ENCODE measurements at regions not wholly inside any gene's neighbourhood (a gene's known extent, or its start where the extent isn't known, plus 50 kb on each side); places are given as distances from the start of the nearest gene placed in this dataset.

DNA sequence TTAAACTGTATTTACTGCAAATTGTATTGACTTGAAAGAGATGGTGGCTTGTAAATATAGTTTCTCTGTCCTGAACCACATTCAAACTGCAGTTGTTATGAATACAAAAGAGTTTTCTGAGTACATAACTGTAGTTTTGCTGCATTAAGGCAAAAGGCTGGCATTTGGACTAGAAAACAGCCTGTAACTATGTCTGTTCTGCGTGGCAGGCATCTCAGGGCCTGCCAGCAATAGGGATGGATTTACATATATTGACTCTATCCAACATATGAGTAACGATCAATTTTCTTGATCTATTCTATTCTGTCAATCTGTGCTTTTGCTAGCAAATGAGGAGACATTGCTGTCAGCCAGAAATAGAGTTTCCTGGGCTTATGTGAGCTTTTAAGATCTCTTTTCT lies 174.6 kb downstream of the TMEM26 start:
- TF ChIP-seq, protein P1, sequence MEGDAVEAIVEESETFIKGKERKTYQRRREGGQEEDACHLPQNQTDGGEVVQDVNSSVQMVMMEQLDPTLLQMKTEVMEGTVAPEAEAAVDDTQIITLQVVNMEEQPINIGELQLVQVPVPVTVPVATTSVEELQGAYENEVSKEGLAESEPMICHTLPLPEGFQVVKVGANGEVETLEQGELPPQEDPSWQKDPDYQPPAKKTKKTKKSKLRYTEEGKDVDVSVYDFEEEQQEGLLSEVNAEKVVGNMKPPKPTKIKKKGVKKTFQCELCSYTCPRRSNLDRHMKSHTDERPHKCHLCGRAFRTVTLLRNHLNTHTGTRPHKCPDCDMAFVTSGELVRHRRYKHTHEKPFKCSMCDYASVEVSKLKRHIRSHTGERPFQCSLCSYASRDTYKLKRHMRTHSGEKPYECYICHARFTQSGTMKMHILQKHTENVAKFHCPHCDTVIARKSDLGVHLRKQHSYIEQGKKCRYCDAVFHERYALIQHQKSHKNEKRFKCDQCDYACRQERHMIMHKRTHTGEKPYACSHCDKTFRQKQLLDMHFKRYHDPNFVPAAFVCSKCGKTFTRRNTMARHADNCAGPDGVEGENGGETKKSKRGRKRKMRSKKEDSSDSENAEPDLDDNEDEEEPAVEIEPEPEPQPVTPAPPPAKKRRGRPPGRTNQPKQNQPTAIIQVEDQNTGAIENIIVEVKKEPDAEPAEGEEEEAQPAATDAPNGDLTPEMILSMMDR (IDR thresholded peaks at IDR 0.05; ENCODE audit: borderline replicate concordance, extremely low read depth, low read length, poor library complexity, severe bottlenecking) = no peak
- no peak for TF ChIP-seq EZH2 (IDR thresholded peaks at IDR 0.05; ENCODE audit: borderline replicate concordance, low read depth, low read length, severe bottlenecking)
